ENCODE measurements at regions not wholly inside any gene's neighbourhood (a gene's known extent, or its start where the extent isn't known, plus 50 kb on each side); places are given as distances from the start of the nearest gene placed in this dataset.

- H3K4me1 ChIP-seq: peaks cover 5% of the 10 kb centered on the region
- no peak for DNase-seq
- no peak overlapping the region for H3K27ac ChIP-seq (replicated peaks)
- intact Hi-C loops (cut with micrococcal nuclease): no loop called here
- no peaks in the 10 kb centered on the region for H3K27me3 ChIP-seq (ENCODE audit: low read depth)
- no peaks in the 10 kb centered on the region for H3K36me3 ChIP-seq
- TF ChIP-seq CTCF (IDR thresholded peaks at IDR 0.05; ENCODE audit: borderline replicate concordance): no peak
- peaks cover 8% of the 10 kb centered on the region for H3K9me3 ChIP-seq (replicated peaks)
- H3K4me3 ChIP-seq: no peak overlapping the region
These were observed 161.8 kb upstream of the RIMS1 start for GRCh38 chr6:71724456-71725125.

GRCh38 chr6:71725126-71725470 is 161.3 kb upstream of the RIMS1 start:
- TF ChIP-seq CTCF (IDR thresholded peaks at IDR 0.05; ENCODE audit: borderline replicate concordance): no peak
- Histone ChIP-seq H3K27ac (replicated peaks) (no peak overlapping the region), H3K9me3 (replicated peaks) (peaks cover 8% of the 10 kb centered on the region), H3K4me1 (peaks cover 5% of the 10 kb centered on the region), H3K27me3 (ENCODE audit: low read depth) (no peaks in the 10 kb centered on the region), H3K4me3 (no peak overlapping the region), H3K36me3 (no peaks in the 10 kb centered on the region)
- no peak for DNase-seq
- intact Hi-C loops (cut with micrococcal nuclease): no loop called here

GRCh38 chr6:71726121-71726520 is 160.2 kb upstream of the RIMS1 start:
- Histone ChIP-seq H3K27ac (replicated peaks) (no peak overlapping the region), H3K36me3 (no peaks in the 10 kb centered on the region), H3K4me3 (no peak overlapping the region), H3K27me3 (ENCODE audit: low read depth) (no peaks in the 10 kb centered on the region), H3K4me1 (peaks cover 3% of the 10 kb centered on the region), H3K9me3 (replicated peaks) (peaks cover 8% of the 10 kb centered on the region)
- no peak for DNase-seq
- intact Hi-C loops (cut with micrococcal nuclease): no loop called here
- no peak for TF ChIP-seq CTCF (IDR thresholded peaks at IDR 0.05; ENCODE audit: borderline replicate concordance)

- TF ChIP-seq CTCF (IDR thresholded peaks at IDR 0.05; ENCODE audit: borderline replicate concordance): no peak
- H3K4me3 ChIP-seq: no peak overlapping the region
- no peaks in the 10 kb centered on the region for H3K27me3 ChIP-seq (ENCODE audit: low read depth)
- peaks cover 8% of the 10 kb centered on the region for H3K9me3 ChIP-seq (replicated peaks)
- H3K27ac ChIP-seq (replicated peaks): no peak overlapping the region
- no peak for DNase-seq
- H3K4me1 ChIP-seq: no peaks in the 10 kb centered on the region
- intact Hi-C loops (cut with micrococcal nuclease): no loop called here
- H3K36me3 ChIP-seq: no peaks in the 10 kb centered on the region
These were observed 158.6 kb upstream of the RIMS1 start for GRCh38 chr6:71727632-71728294.

- Histone ChIP-seq H3K27me3 (ENCODE audit: low read depth) (no peaks in the 10 kb centered on the region), H3K4me1 (no peaks in the 10 kb centered on the region), H3K4me3 (no peak overlapping the region), H3K9me3 (replicated peaks) (peaks cover 8% of the 10 kb centered on the region), H3K27ac (replicated peaks) (no peak overlapping the region), H3K36me3 (no peaks in the 10 kb centered on the region)
- TF ChIP-seq CTCF (IDR thresholded peaks at IDR 0.05; ENCODE audit: borderline replicate concordance): no peak
- intact Hi-C loops (cut with micrococcal nuclease): no loop called here
- no peak for DNase-seq
These were observed 156.1 kb upstream of the RIMS1 start for GRCh38 chr6:71730284-71730683.
